SK-N-MC (cell line): ENCODE measurements at regions not wholly inside any gene's neighbourhood (a gene's known extent, or its start where the extent isn't known, plus 50 kb on each side); places are given as distances from the start of the nearest gene placed in this dataset.

Source experiments
- EZH2 ChIP-seq: fragments of 200-600 bp; sonication (generic); IDR thresholded peaks from one replicate; pipeline ENCODE4 v1.6.1; 2017; ENCODE audit warnings: antibody characterized with exemption
- FOXP2 ChIP-seq: optimal IDR thresholded peaks from 2 replicates; pipeline ENCODE3; 2011; ENCODE audit warnings: mild to moderate bottlenecking, moderate library complexity; ENCODE audit not compliant: insufficient read depth; ENCODE audit errors: extremely low read length, control extremely low read depth
- POLR2AphosphoS5 ChIP-seq: IDR thresholded peaks from 2 replicates; pipeline ENCODE4 v1.6.1; 2012; ENCODE audit warnings: mild to moderate bottlenecking, low read depth, low read length, borderline replicate concordance

GRCh38 chr20:21808863-21809664 is 103.6 kb downstream of the PAX1 start:
- TF ChIP-seq EZH2: no peak
- no peak for TF ChIP-seq POLR2AphosphoS5
- no peak for TF ChIP-seq FOXP2
